Ascending aorta (tissue), 2 donors: ENCODE measurements at regions not wholly inside any gene's neighbourhood (a gene's known extent, or its start where the extent isn't known, plus 50 kb on each side); places are given as distances from the start of the nearest gene placed in this dataset.

Experiments
- DNase-seq, 2 donors: peaks; one replicate each; pipeline ENCODE4 v3.0.0-alpha.2; 2019; ENCODE audit warnings: low spot score in 2 of 2
- H3K27ac ChIP-seq, 2 donors: fragments of 200-600 bp; sonication (generic); one replicate each; pipeline ENCODE4 v1.5.1; 2016 to 2017; ENCODE audit warnings: mild to moderate bottlenecking in 1 of 2
- H3K27me3 ChIP-seq: fragments of 200-600 bp; sonication (generic); one replicate; pipeline ENCODE4 v1.5.1; 2017
- H3K36me3 ChIP-seq, 2 donors: fragments of 200-600 bp; sonication (generic); one replicate each; pipeline ENCODE4 v1.5.1; 2016
- H3K4me1 ChIP-seq, 2 donors: fragments of 200-600 bp; sonication (generic); one replicate each; pipeline ENCODE4 v1.5.1; 2016 to 2017; ENCODE audit warnings: mild to moderate bottlenecking in 1 of 2
- H3K4me3 ChIP-seq, 2 donors: fragments of 200-600 bp; sonication (generic); one replicate each; pipeline ENCODE4 v1.5.1; 2016 to 2017; ENCODE audit warnings: mild to moderate bottlenecking in 1 of 2
- H3K9me3 ChIP-seq, 2 donors: fragments of 200-600 bp; sonication (generic); one replicate each; pipeline ENCODE4 v1.5.1; 2016
- CTCF ChIP-seq, 3 experiments: fragments of 200-600 bp in 2 of 3; fragments of 450-650 bp in 1 of 3; sonication (generic) in 2 of 3; IDR thresholded peaks; one replicate each; pipeline ENCODE4 v1.5.1; 2016 to 2019; ENCODE audit warnings: antibody characterized with exemption in 3 of 3, mild to moderate bottlenecking in 1 of 3, moderate library complexity in 1 of 3
- intact Hi-C: fragments of 100-400 bp; cut with DNase I; formaldehyde crosslinking; loops from one replicate; pipeline ENCODE4 v1.15.1; 2023

GRCh38 chr4:123092586-123092985 lies 170.2 kb upstream of the NUDT6 start:
- Histone ChIP-seq H3K27me3 (no peaks in the 10 kb centered on the region), H3K4me1 (no peaks in the 10 kb centered on the region), H3K4me3 (no peak overlapping the region), H3K36me3 (peaks cover 0 to 8% of the 10 kb centered on the region in 2 donors), H3K9me3 (peaks cover 0 to 4% of the 10 kb centered on the region in 2 donors), H3K27ac (no peak overlapping the region)
- intact Hi-C loops: no loop called here
- no peak for TF ChIP-seq CTCF (IDR thresholded peaks at IDR 0.05)
- no peak for DNase-seq

- intact Hi-C loops: no loop called here
- H3K36me3 ChIP-seq: peaks cover 0 to 8% of the 10 kb centered on the region in 2 donors
- no peaks in the 10 kb centered on the region for H3K27me3 ChIP-seq
- H3K4me3 ChIP-seq: no peak overlapping the region
- H3K27ac ChIP-seq: no peak overlapping the region
- H3K4me1 ChIP-seq: no peaks in the 10 kb centered on the region
- no peak for DNase-seq
- H3K9me3 ChIP-seq: peaks cover 0 to 4% of the 10 kb centered on the region in 2 donors
- TF ChIP-seq CTCF (IDR thresholded peaks at IDR 0.05): no peak
Observed at GRCh38 chr4:123093236-123093635, 170.8 kb upstream of the NUDT6 start.

GRCh38 chr4:123096038-123096437 lies 173.6 kb upstream of the NUDT6 start:
- Histone ChIP-seq H3K4me1 (no peaks in the 10 kb centered on the region), H3K9me3 (no peaks in the 10 kb centered on the region), H3K27ac (no peak overlapping the region), H3K27me3 (no peaks in the 10 kb centered on the region), H3K4me3 (no peak overlapping the region), H3K36me3 (peaks cover 0 to under 1% of the 10 kb centered on the region in 2 donors)
- no peak for DNase-seq
- intact Hi-C loops: no loop called here
- TF ChIP-seq CTCF (IDR thresholded peaks at IDR 0.05): no peak

GRCh38 chr4:123102897-123103471 lies 180.6 kb upstream of the NUDT6 start:
- no peaks in the 10 kb centered on the region for H3K4me1 ChIP-seq
- no peak for DNase-seq
- H3K36me3 ChIP-seq: no peaks in the 10 kb centered on the region
- H3K27ac ChIP-seq: no peak overlapping the region
- H3K27me3 ChIP-seq: no peaks in the 10 kb centered on the region
- intact Hi-C loops: loop anchor here (2.0 to 10.0 kb wide), 6 partner anchors 452 to 1219 kb away; no protein-coding TSS in a partner anchor
- peak; percentile 63 to 83 (median 63) for TF ChIP-seq CTCF (IDR thresholded peaks at IDR 0.05)
- H3K9me3 ChIP-seq: no peaks in the 10 kb centered on the region
- no peak overlapping the region for H3K4me3 ChIP-seq

GRCh38 chr4:123104310-123105025 lies 182.1 kb upstream of the NUDT6 start:
- Histone ChIP-seq H3K27ac (no peak overlapping the region), H3K4me3 (no peak overlapping the region), H3K27me3 (no peaks in the 10 kb centered on the region), H3K9me3 (no peaks in the 10 kb centered on the region), H3K4me1 (no peaks in the 10 kb centered on the region), H3K36me3 (no peaks in the 10 kb centered on the region)
- intact Hi-C loops: loop anchor here (5.0 to 10.0 kb wide), 4 partner anchors 450 to 1218 kb away; no protein-coding TSS in a partner anchor
- no peak for DNase-seq
- no peak for TF ChIP-seq CTCF (IDR thresholded peaks at IDR 0.05)
